Stimulated activated CD8-positive, alpha-beta memory T cell treated with anti-CD3 and anti-CD28 coated beads, Interleukin-4, amount 100 ng/mL, for 1 hour (primary cell): ENCODE measurements at regions not wholly inside any gene's neighbourhood (a gene's known extent, or its start where the extent isn't known, plus 50 kb on each side); places are given as distances from the start of the nearest gene placed in this dataset.

ENCODE experiments used
- DNase-seq, 2 donors: peaks; one replicate each; pipeline ENCODE4 v3.0.0-alpha.2; 2020; ENCODE audit warnings: low read depth in 2 of 2, low spot score in 1 of 2

GRCh38 chr2:180481998-180482397, 474.9 kb upstream of the CWC22 start:
- DNase-seq: no peak

DNA sequence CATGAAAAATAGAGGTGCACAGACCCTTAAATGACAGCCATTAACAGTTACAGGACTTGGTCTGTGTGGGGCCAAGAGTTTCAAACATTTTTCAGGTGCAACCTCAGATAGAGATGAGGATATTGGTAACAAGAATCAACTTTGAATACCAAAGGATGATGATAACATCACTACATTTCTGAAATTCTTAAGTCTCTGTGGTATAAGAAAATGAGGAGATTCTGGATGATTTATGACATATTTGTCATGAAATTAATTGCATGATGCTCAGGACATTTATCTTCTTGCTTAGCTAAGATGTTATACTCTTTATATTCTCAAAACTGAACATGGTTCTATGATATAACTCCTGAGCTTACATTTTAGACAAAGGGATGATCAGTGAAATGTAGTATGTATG, 471.8 kb upstream of the CWC22 start:
- no peak for DNase-seq

- no peak for DNase-seq
Observed at GRCh38 chr2:180474716-180475115, 467.6 kb upstream of the CWC22 start.

DNA sequence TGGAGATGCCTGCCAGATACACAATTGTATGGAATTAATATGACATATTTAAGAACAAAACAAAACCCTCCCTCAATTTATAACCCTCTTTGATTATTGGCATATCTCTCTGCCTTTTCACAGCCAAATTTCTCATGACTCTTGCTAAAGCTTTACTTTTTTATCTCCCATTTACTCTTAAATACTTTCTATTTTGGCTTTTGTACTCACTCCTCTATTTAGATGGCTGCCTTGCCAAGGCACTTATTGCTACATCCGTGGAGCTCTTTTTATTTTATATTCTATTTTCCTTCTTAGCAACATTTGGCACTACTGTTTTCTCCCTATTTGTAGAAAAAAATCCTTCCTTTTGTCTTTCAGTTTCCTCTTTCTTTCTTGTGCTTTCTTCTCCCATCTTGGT, 466.4 kb upstream of the CWC22 start:
- DNase-seq: no peak

GRCh38 chr2:180472133-180472532, 465.0 kb upstream of the CWC22 start:
- DNase-seq: no peak

DNA sequence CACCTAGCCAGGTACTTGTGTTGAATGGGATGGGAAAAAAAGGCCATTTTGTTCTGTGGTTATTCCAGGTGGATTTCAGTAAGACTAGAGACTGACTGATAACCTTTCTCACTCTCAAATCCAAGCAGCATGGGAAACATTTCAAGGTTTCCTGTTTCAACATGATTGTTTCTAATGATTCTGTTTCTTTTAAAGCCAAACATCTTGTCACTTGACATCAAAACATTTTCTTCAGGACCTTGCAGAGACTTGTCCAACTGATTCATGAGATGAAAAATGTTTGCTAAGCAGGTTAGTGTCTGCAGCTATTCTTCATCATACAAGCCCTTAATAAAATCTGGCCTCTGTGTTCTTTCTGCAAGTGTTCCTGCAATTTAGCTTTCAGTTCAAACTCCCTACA, 456.5 kb upstream of the CWC22 start:
- DNase-seq: no peak

DNA sequence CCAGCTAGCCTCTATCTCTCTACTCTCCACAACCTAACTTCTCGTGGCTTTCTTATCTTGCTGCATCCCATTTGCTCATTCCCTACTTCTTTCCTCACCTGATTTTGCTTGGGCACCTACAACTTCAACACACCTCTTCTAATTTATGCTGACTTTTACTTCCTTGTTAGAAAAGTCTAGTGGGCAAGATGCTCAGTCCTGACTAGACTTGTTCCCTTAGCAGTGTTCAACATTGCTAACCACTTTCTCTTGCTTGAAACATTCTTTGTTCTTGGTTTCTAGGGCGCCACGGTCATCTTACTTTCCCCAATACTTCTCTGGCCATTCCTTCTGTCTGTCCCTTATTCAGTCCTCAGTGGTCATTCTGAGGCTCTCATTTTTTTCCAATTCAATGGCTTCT, 454.7 kb upstream of the CWC22 start:
- no peak for DNase-seq

DNA sequence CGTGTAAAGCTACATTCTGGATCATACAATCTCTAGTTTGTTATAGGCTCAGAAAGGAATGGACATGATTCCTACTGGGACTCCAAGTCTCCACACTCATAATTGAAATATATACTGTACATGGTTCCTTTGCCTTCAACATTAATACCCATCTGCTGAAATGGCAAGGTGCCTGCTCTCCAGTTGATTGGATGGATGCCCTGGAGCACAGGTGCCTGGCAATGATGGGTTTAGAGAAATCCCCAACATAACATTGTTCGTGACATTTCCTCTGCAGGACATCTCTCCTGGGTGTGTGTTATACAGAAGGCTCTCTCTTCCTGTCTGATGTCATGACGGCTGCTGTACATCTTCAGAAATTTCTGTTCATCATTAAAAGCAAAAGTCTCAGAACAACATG, 449.7 kb upstream of the CWC22 start:
- DNase-seq: no peak

DNA sequence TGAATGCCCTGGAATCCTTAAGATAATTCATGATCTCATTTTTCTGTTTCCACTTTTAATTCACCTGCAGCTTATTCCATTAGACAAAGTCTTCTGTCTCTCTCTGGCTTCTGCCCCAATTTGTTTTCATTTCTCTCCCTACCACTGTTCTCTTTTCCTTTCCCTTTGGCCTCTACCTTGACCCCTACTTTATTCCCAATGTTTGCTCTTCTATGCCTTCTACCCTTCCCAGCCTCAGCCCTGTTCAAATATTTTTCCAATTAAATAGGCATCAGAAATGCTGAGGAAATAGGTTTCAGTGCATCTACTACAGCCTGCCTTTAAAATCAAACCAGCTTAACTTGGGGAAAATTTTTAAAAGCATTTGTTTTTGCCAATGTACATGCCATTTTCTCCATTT, 443.7 kb upstream of the CWC22 start:
- no peak for DNase-seq

DNA sequence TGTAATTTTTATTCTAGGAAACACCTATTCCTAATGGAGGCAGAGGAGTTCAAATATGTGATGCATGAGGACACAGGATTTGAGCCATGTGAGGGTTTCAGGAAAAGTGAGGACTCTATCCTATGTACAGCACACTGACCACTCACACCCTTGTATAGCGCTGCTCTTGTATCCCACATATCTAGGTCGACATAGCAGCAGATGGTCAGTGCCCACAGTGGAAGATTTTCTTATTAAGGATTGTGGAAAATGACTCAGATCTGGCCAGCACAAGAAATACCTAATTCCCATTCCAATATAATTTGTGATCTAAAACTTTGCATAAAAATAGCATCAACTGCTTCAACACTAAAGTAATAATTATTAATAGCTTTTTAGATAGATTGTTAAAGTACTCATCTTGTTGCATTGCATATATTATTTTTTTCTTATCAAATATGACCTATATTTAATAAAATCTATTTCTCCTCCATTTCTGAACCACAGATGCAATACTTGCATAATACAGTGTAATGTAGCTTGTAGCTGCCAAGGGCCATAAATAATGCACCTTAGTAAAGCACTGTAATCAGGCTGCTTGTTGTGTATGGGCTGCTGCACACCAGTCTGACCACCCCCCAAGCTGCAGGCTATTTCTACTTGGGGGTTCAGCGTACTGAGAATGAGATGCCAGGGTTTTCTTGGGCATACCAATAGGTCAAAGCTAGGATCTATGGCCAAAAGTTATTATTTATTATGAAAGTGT, 442.2 kb upstream of the CWC22 start:
- DNase-seq: no peak

DNA sequence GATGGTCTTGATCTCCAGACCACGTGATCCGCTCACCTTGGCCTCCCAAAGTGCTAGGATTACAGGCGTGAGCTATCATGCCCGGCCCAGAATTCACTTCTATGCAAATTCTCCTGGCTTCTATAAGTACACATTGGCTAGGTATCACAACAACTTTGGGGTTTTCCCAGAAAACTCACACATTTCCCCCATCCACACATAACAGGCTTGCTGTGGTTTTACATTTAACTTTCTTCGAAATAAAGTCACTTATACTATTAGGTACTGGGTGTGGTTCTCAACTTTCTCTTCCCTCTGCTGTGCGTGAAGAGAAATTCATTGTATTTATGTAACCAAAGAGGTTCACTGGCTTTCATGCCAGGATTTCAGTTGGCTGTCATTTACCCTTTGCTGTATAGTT, 439.4 kb upstream of the CWC22 start:
- no peak for DNase-seq

DNA sequence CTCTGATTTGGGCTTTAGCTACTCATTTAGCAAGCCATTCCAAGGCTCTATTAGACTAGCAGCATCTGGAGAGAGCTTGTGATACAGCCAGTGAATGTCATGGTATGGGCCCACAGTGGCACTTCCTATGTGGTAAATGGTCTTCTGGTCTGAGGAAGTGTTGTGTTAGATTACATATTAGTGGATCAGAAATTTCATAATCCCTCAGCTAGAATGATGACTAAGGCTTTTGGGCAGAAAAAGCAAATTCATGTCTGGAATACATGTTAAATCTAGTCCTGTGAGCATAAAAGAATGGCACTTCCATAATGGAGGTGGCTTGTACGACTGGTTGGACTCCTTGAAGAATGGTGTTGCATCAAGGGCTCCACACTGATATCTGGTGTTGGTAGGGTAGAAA, 436.8 kb upstream of the CWC22 start:
- DNase-seq: no peak

DNA sequence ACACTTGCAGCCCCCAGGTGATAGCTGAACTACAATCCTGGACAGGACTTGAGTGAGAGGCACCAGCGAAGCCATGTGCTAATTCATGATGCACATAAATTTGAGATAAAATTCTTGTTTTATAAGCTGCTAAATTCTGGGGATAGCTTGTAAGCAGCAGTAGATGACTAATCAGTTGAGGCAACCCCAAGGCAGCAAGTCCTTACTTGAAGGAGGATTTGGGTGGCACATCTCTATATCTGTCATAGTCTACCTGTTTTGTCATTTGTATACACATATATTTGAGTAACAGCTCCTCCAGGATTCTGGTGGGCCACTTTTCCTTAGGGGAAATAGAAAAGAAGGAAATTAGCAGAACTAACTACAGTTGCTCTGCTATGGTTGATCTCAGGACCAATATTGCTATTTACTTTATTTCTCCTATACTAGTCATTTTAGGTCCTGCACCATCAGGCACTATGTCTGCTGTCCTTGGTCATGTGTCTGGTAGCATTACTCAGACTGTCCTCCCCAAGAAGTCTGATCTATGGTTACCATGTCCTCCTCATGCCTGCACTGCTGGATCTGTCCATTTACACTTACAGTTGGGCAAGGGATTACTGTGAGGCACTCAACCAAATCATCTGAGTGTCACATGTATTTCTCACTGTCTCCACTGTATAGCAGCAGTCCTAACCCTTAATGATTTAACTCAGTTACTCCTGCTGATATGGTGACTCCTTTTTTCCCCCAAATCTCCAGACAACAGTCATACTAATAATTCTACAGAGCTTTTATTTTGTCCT, 436.0 kb upstream of the CWC22 start:
- DNase-seq: no peak

DNA sequence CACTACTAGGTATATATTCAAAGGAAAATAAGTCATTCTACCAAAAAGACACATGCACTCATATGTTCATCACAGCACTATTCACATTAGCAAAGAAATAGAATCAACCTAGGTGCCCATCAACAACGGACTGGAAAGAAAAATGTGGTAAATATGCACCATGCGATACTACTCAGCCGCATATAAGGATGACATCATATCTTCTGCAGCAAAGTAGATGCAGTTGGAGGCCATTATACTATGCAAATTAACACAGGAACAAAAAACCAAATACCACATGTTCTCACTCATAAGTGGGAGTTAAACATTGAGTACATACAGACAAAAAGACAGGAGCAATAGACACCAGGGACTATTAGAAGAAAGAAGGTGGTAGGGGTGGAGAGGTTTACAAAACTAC, 412.1 kb upstream of the CWC22 start:
- DNase-seq: no peak

DNA sequence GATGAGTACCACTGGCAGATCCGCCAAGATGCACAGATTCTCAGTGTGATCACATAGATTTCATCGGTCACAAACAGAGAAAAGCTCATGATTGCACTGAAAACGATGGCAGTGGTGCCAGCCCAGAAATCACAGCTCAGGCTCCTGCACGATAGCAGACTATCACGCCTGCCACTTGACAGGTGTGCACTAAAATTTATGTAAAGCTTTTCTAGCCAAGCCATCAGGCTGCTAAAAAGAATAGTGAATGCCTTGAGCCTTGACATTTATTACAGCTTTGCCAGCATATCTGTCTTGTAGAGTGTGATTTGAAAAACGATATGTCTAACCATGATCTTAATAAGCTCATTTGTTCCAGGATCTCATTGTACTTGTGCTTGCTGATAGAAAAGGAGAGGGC, 409.5 kb upstream of the CWC22 start:
- DNase-seq: no peak

- no peak for DNase-seq
Observed at GRCh38 chr2:180413336-180413735, 406.2 kb upstream of the CWC22 start.

GRCh38 chr2:180412219-180412618, 405.1 kb upstream of the CWC22 start:
- no peak for DNase-seq

DNA sequence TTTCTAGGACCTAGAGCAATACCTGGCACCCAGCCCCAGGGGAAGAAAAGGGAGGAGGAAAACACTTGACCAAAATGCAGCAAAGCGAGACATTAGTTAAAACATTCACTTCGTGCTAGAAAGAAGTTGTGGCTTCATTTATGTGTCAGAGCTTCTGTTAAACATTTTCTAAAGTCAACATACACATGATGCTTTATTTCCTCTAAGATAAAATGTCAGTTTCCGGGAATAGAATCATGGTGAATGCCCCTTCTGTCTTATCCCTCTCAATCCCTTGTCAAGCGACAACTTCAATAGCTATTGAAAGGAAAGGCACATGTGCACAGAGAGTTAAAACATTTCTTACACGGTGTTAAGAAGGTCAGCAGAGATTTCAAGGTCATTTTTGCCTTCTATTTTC, 404.6 kb upstream of the CWC22 start:
- no peak for DNase-seq

DNA sequence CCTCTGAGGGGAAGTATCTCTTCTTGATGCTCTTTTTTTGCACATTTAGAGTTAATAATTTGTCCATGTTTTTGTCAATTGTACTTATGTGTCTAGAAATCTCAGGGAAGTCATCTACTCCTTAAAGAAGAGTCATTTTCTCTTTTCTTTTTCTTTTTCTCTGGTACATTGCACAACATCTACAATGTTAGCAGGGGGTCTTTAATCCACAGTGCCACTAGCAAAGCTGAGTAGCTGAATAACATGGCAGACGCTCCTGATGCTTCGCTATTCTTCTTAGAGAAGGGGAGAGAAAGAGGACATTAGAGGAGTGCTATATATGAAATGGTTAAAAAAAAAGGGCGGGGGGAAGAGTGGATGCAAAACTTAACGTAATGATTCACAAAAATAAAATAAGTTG, 399.6 kb upstream of the CWC22 start:
- no peak for DNase-seq

GRCh38 chr2:180405520-180405919, 398.4 kb upstream of the CWC22 start:
- DNase-seq: no peak

- DNase-seq: no peak
Observed at GRCh38 chr2:180394305-180394704, 387.2 kb upstream of the CWC22 start.

- DNase-seq: no peak
Observed at GRCh38 chr2:180385601-180386201, 378.6 kb upstream of the CWC22 start.
